GM18520 (cell line): ENCODE measurements at regions not wholly inside any gene's neighbourhood (a gene's known extent, or its start where the extent isn't known, plus 50 kb on each side); places are given as distances from the start of the nearest gene placed in this dataset.
"Not testable (repeated sequence)": the region's sequence is repeated elsewhere in the genome, so short reads cannot be mapped to it uniquely, and the experiment has no call there.

Experiments used
- ATAC-seq: cut with Tn5 transposase; IDR thresholded peaks from one replicate; pipeline ENCODE4 v1.9.1; 2021; ENCODE audit not compliant: unreplicated experiment

DNA sequence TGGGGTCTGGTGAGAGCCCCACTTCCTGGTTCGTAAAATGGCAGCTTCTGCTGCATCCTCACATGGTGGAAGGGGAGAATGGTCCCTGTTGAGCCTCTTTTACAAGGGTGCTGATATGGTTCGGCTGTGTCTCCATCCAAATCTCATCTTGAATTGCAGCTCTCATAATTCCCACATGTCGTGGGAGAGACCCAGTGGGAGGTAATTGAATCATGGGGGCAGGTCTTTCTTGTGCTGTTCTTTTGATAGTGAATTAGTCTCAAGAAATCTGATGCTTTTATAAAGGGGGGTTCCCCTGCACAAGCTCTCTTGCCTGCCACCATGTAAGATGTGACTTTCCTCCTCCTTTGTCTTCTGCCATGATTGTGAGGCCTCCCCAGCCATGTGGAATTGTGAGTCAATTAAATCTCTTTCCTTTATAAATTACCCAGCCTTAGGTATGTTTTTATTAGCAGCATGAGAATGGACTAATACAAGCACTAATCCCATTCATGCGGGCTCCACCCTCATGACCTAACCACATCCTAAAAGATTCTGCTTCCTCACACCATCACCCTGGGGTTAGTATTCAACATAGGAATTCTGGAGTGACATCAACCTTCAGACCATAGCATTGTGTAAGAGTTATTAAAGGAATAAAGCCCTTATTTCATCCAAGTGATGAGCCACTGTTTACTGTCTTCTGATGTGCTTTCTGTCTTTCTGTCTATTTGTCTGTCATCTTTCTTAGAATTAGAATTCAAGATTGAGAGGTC, 159.0 kb upstream of the IRS2 start:
- ATAC-seq, result no peak

DNA sequence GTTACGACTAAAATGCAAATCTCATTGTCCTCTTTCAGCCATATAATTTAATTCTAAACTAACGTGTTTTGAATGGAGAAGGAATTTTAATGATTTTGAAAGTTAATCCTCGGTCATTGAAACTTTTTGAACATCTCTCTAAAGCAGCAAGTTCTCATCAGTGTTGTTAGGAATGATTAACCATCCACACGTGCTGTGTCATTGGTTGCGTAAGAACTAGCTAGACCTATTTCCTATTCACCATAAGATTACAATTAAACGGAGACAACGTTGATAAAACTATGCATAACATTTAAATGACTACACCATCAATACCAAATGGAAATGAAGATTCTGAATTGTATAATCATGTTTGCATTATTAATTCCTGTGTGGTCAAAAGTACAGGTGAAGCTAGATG, 155.6 kb upstream of the IRS2 start:
- no peak for ATAC-seq

DNA sequence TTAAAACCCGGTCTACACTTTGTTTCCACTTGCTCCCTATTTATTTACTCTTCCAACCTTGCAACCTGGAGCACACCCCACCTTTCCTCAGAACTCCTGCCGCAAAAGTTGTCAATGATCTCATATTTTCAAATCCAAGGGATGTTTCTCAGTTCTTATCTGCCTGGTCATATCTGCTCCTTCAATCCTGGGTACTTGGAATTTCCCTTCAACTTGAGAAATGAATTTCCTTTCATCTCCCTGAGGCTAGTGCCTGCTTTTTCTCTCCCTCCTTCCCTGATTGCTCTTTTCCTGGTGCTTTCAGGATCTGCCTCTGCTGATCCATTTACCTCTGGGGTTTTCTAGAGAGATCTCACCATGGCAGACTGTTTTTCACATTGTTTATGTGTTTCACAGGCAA, 154.8 kb upstream of the IRS2 start:
- ATAC-seq, result no peak

DNA sequence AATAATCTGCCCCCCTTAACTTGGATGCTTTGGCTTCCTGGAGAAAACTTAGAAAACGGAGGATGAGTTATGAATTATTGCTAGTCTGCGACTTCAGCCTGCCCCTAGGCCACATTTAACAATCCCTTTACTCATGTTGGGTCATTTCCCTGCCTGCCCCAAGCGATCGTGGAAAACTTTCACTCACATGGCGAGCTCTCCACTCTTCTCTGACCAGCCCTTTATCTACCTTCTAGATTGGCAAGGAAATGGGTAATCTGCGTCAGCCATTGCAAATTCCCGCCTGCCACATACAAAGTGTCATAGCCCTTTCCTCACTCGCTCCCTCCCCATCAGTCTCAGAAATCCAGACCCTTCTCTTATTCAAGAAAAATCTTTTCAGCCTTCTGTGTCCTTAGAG, 154.3 kb upstream of the IRS2 start:
- no peak for ATAC-seq

DNA sequence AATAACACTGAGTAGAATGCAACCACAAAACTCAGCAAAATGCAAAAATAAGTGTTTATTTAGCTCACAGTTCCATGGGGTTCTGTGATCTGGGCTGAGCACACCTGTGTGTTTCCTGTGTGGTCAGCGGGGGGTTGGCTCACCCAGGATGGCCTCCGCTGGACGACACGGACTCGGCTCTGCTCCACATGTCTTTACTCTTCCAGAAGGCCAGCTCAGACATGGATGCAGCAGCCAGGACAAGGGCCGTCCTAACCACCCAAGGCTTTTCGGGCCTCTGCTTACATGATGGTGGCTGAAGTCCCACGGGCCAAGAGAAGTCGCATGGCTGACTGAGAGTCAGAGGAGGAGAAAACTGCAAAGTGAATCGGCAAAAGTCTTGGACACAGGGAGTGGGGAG, 153.5 kb upstream of the IRS2 start:
- ATAC-seq, result no peak

DNA sequence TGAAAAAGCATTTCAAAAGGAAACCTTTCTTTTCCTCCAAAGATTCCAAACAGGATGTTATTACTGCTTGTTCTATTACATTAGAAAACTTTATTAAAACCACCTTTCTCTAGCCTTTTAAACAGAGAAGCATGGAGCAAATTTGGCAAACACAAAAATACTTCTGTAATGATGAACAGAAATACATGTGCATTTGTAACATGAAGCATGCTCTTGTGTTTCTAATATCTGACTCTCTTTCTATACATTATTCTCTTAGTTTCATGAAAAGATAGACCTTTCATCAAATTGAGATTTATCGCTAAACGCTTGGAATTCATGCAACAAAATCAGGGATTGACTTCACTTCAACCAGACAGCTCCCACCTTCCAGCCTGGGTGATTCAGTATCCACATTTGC, 152.8 kb upstream of the IRS2 start:
- no peak for ATAC-seq

DNA sequence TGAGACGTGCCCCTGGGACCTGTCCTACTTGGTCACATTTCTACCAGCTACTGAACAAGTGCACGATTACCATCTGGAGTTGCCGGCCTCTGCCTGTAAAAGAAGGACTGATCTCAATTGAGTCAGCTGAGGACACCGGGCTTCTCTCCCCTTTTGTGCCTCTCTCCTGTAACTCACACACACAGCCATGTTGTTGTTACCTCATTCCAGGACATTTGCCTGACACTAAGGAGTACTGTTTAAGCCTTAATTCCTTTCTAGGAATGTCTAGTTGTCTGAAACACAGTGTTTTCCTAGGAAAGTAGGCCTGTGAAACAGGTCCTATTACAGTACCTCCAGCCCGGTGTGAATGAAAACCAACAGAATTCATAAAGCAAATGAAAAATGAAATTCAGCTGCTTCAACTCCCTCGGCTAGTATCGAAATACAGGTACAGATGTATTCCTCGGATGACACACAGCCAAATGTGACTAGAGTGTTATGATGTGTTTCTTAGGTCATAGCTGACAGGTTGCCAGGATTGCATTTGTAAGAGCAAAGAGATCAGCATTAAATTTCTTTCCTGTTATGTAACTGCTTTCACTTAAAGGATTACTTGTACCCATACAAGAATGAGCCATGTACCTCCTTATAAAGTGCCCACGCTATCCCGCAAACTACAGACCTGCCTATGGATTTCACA, 152.0 kb upstream of the IRS2 start:
- no peak for ATAC-seq

DNA sequence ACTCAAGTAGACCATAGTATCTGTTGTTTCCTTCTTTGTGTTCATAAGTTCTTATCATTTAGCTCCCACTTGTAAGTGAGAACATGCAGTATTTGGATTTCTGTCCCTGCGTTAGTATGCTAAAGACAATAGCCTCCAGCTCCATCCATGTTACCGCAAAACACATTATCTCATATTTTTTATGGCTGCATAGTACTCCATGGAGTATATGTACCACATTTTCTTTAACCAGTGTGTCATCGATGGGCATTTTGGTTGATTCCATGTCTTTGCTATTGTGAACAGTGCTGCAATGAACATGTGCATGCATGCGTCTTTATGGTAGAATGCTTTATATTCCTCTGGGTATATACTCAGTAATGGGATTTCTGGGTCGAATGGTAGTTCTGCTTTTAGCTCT, 148.1 kb upstream of the IRS2 start:
- ATAC-seq, result not testable (repeated sequence)

DNA sequence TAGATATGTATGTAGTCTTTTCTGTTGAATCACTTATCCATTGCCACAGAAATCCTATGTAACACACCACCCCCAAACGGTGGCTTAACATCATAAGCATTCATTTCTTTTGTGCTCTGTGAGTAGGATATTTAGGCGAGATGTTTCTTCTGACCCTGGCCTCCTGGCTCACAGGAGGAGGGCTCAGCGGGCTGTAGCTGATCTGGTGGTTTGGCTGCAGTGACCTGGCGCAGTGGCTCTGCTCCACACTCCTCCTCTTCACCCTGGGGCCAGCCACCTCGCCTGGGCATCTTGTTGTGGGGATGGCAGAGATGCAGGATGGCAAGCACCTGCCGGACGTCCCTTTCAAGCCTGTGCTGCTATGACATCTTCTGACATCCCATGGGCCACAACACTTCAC, 147.1 kb upstream of the IRS2 start:
- no peak for ATAC-seq

DNA sequence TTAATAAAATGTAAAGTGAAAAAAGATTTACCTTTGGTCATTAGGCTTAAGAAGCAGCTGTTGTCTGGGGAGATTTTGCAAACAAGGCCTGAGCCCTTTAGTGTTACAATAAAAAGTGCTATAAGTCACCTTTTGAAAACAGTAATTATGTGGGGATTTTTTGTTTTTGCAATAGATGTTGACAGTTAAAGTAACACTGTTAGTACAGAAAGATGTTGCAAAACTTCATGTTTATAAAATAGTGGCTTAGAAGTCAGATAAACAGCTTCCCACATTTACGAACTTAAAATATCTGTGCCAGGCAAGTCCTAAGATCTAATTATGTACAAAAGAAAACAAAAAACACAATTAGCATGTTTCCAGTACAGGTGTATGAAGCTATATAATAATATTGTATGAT, 138.0 kb upstream of the IRS2 start:
- ATAC-seq, result no peak

DNA sequence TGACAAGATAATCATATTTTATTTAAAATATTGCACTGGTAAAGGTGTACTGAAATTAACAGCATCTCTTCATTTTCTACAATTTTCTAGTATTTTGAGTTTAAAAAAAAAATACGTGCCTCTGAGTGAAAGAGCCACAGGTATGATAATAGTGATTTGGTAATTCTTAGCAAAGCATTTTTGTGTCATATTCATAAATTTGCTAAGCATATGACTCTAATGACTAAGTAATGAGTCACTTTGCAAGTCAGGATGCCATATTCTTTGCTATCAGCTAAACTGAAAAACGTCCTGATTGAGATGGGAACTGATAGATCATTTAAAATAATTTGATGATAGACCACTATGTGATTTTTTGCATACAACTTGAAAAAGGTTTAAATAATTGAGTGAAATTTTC, 136.1 kb upstream of the IRS2 start:
- ATAC-seq, result no peak

DNA sequence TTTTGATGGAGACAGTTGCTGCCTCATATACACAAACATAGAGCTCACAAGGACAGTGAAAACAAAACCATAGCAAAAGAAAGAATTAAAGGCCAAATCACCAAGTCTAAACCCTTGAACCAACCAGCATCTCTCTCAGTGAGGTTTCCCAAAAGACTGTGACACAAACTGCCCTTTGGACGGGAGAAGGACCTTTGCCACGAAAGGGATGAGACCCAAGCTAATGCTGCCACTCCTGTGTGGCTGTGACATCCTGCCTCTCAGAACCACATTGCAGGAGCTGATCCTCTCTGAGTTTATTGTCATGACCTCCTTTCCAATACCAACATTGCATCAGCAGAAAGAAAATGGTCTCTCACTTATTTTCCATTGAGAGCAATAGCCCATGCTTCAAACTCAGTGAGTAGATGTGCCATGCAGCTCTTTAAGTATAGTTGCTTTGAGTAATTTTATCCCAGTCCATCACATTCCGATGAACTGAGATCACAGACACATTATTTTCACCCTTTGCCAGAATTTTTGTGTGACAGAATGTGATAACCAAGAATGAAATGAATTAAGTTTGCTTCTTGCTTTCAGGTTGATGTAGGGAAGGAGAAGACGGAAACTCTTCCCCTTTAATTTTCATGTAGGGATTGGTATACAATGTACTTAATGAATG, 133.5 kb upstream of the IRS2 start:
- no peak for ATAC-seq

DNA sequence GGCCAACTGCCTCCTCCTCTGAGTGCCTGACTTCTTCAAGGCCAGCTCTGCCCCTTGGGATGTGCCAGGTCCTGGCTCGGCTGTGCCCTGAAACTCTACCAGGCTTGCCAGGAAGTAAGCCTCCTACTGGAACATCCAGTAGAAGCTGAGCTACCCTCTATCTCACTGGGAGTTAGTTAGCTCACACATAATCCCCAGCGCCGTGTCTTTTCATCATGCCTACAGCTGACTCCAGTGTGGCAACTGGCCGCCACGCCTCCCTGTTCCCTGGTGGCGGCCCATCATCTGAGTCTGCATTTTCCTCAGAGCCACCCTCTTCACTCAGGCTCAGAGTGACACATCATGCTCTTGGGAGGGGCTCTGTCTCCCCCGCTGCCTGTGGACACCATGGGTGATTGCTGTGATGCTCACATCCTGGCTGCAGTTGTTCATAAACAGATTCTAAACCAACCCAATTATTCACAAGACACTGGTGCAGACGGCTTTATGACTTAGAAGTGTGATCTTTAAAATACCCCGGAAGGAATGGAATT, 131.9 kb upstream of the IRS2 start:
- no peak for ATAC-seq

DNA sequence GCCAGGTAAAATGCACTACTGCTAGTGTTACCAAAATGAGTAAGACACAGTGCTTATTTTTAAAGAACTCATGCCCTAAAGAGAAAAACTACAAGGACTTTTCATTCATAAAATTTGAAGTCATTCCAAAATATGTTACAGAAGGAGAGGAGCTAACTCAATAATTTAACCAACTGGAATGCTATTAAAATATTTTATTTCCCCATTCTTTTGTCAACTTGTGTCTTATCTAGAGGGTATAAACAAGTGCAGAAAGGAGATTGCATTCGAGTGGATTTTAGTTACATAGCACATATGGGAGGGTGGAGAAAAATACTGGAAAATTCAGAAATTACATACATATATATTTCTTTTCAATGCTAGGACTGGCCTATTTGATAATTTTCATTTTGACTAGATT, 131.0 kb upstream of the IRS2 start:
- ATAC-seq, result no peak

DNA sequence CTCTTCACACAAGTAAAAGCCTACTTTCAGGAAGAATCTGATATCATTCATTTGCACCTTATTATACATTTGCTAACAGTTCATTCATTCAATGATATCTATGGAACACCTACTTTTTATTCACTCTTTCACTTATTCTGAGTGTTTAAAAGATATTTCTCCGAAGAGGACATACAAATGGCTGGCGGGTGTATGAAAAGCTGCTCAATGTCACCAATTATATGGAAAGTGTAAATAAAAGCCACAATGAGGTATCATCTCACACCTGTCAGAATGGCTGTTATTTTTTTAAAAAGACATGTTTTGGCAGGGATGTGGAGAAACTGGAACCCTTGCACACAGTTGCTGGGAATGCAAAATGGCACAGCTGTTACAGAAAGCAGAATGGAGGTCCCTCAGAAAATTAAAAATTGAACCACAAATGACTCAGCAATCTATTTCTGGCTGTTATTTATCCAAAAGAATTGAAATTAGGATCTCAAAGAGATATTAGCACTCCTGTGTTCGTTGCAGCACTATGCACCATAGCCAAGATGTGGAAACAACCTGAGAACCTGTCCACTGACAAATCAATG, 127.6 kb upstream of the IRS2 start:
- no peak for ATAC-seq

DNA sequence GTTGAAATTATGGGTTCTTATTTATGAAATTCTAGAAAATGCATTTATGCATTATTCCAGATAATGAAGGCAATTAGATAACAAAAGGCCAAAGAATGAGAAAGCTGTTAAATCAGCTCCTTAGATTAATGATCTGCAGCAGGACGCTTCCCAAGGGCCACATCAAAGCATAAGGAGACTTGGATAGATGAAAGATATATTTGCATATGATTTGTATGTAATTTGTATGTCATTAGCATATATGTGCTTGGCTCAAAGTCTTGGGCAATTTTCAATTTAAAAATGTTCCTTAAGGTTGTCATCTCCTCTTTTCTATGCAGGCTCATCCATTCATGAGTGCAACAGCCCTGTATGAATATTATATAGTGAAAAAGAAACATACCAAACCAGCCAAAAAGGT, 126.8 kb upstream of the IRS2 start:
- ATAC-seq, result no peak

DNA sequence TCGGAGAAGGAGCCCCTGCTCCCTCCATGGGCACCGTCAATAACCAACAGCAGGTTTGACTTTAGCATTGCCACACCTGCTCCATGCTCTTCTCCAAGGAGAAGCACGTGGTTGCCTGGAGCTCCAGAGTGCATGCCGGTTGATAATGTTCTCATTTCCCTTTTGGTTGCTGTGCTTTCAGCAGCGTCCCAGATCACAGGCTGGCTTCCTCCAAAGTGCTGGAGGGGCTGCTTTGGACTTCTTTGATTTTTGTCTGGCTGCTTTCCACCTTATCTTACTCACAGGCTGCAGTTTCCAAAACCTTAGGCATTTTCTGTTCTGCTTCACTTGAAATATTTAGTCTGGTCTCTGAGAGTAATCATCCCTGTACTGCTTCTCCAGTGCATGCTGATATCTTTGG, 123.8 kb upstream of the IRS2 start:
- ATAC-seq, result no peak

DNA sequence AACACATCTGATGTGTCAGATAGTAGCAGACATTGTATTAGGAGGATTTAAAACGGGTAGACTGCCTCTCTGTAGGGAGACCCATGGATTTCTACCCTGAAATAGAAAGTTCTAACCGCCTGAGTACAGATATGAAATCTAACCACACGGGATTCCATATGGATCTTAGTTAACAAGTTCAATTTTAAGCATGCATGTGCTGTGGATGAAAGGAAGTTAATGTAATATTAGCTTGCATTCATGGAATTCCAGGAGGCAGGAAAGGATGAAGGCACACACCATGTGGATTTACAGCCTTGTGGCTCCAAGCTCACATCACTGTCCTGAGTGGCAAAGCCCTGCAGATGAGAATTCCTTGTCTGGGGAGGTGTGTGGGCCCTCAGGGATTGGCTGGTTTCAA, 120.6 kb upstream of the IRS2 start:
- ATAC-seq, result no peak

DNA sequence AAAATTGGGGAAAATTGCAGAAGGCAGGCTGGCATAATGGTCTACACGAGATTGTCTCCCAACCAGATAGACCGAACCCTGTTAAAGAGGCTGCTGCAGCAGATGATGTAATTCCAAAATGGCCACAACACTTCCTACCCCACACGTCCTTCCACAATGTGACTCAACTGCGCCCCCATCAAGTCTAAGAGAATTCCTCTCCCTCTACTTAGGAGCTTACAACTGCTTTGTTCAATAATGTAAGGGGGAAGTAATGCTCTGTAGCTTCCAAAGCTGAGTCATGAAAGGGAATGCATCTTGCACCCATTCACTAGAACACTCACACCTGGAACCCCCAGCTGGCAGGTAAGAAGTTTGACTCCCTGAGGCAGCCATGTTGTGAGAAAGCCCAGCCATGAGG, 117.8 kb upstream of the IRS2 start:
- no peak for ATAC-seq

DNA sequence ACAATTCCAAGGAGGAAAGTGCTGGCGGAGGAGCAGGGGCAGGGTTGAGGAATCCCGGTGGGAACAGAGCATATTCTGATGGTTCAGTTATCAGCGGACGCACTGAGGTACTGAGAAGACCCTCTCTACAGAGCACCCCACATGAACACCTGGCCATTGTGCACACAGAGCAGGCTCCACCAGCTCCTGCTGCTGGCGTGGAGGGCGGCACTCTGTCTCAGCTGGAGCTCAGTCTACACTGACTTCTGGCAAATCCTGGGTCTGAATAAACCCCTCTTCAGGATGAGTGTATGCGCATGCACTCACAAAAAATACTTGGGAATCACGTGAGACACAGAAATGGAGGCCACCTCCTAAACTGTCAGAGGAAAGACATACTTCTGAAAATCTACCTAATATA, 114.4 kb upstream of the IRS2 start:
- ATAC-seq, result no peak

DNA sequence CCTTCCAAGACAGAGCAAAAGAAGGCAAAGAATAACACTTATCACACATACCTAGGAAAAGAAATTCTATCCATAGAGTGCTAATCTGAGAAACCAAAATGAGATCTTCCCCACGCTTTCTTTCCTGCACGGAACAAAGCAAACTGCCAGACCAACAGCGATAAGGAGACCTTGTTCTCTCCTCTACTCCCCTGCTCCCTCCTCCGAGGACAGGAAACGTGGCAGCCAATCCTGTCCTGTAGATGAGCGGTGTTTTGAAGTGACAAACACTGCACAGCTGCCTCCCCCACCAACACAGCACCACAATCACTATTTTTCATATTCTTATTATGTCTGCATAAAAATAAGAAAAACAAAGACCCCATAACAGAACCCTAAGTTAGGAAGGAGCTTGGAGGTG, 113.9 kb upstream of the IRS2 start:
- ATAC-seq, result no peak

DNA sequence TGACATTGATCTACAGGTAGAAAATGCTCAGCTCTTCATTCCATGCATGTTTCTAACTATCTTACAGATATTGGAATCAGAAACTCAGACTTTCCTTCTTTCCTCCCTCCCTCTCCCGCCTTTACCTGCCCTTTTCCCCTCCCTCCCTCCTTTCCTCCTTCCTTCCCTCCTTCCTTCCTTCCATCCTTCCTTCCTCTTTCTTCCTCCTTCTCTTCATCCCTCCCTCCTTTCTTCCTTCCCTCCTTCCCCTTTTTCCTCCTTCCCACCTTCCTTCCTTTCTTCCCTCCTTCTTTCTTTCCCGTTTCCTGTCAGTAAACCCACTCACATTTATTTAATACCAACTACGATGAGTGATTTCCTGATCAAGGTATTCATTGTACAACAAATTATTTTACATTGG, 113.4 kb upstream of the IRS2 start:
- ATAC-seq, result no peak
